IMR-90 (cell line): ENCODE measurements at regions not wholly inside any gene's neighbourhood (a gene's known extent, or its start where the extent isn't known, plus 50 kb on each side); places are given as distances from the start of the nearest gene placed in this dataset.

ENCODE experiments used
- ATAC-seq: fragments of 200-7000 bp; cut with Tn5 transposase; 2 replicates; pipeline ENCODE4 v1.9.1; 2020; ENCODE audit warnings: low read depth, mild to moderate bottlenecking, moderate library complexity
- BruUV-seq: library from RNA; stranded (reverse); fragments of 400-500 nt; replicated peaks from 2 replicates; lab custom pipeline; 2021; lab: Mats Ljungman, UMichigan
- CTCF ChIA-PET: fragments of 300-600 bp; formaldehyde crosslinking; extraction: SDS; loops from one replicate; lab custom pipeline; 2021; ENCODE audit warnings: antibody characterized with exemption; lab: Yijun Ruan, JAX
- POLR2A ChIA-PET: fragments of 300-600 bp; sonication (Branson Sonifier 250); formaldehyde crosslinking; loops from one replicate; lab custom pipeline; 2022; ENCODE audit warnings: antibody characterized with exemption; ENCODE audit not compliant: unreplicated experiment; lab: Charles Lee
- DNase-seq: peaks from one replicate; pipeline ENCODE4 v3.0.0; 2013
- H2AFZ ChIP-seq: replicated peaks from 2 replicates; pipeline ENCODE3; 2013; ENCODE audit warnings: low read length, mild to moderate bottlenecking; ENCODE audit not compliant: poor library complexity
- H2AK5ac ChIP-seq: 2 replicates; pipeline ENCODE4 v1.6.1; 2013; ENCODE audit warnings: low read depth, low read length, inconsistent platforms
- H2AK9ac ChIP-seq: replicated peaks from 2 replicates; pipeline ENCODE3; 2013; ENCODE audit warnings: mild to moderate bottlenecking, low read depth, low read length, moderate library complexity; ENCODE audit not compliant: poor library complexity
- H2BK120ac ChIP-seq: 2 replicates; pipeline ENCODE4 v1.6.1; 2013; ENCODE audit warnings: low read depth, low read length, inconsistent platforms
- H2BK15ac ChIP-seq: 3 replicates; pipeline ENCODE4 v1.6.1; 2013; ENCODE audit warnings: low read depth, low read length, inconsistent platforms
- H2BK20ac ChIP-seq: 2 replicates; pipeline ENCODE4 v1.6.1; 2013; ENCODE audit warnings: low read depth, mild to moderate bottlenecking, inconsistent platforms, low read length, moderate library complexity
- H2BK5ac ChIP-seq: 2 replicates; pipeline ENCODE4 v1.6.1; 2013; ENCODE audit warnings: mild to moderate bottlenecking, low read depth, low read length, inconsistent platforms; ENCODE audit not compliant: poor library complexity, severe bottlenecking
- H3K14ac ChIP-seq: replicated peaks from 2 replicates; pipeline ENCODE4 v1.6.1; 2013; ENCODE audit warnings: low read depth, low read length, inconsistent platforms
- H3K18ac ChIP-seq: 2 replicates; pipeline ENCODE4 v1.6.1; 2013; ENCODE audit warnings: low read depth, low read length, control low read depth
- H3K23ac ChIP-seq: 2 replicates; pipeline ENCODE4 v1.6.1; 2013; ENCODE audit warnings: low read depth, low read length, inconsistent platforms
- H3K27ac ChIP-seq: 2 replicates; pipeline ENCODE4 v1.5.1; 2013; ENCODE audit warnings: mild to moderate bottlenecking, control low read depth, low read length; ENCODE audit not compliant: insufficient read depth
- H3K27me3 ChIP-seq: 2 replicates; pipeline ENCODE4 v1.6.1; 2013; ENCODE audit warnings: low read length; ENCODE audit not compliant: control insufficient read depth, insufficient read depth
- H3K36me3 ChIP-seq: 2 replicates; pipeline ENCODE4 v1.6.1; 2013; ENCODE audit warnings: low read length, mixed read lengths; ENCODE audit not compliant: control insufficient read depth, insufficient read depth
- H3K4ac ChIP-seq: 2 replicates; pipeline ENCODE4 v1.6.1; 2013; ENCODE audit warnings: low read depth, low read length, inconsistent platforms
- H3K4me1 ChIP-seq: 2 replicates; pipeline ENCODE4 v1.6.1; 2013; ENCODE audit warnings: low read length, mixed read lengths; ENCODE audit not compliant: control insufficient read depth, insufficient read depth
- H3K4me2 ChIP-seq: 2 replicates; pipeline ENCODE4 v1.6.1; 2013; ENCODE audit warnings: low read depth, mild to moderate bottlenecking, control low read depth, low read length, moderate library complexity
- H3K4me3 ChIP-seq: 2 replicates; pipeline ENCODE4 v1.5.1; 2013; ENCODE audit warnings: low read depth, mild to moderate bottlenecking, control low read depth, low read length, moderate library complexity; ENCODE audit not compliant: insufficient read depth
- H3K56ac ChIP-seq: 2 replicates; pipeline ENCODE4 v1.6.1; 2013; ENCODE audit warnings: low read length, inconsistent platforms; ENCODE audit not compliant: insufficient read depth; ENCODE audit errors: extremely low read depth
- H3K79me1 ChIP-seq, 2 experiments: 2 replicates each; pipeline ENCODE4 v1.6.1; 2013; ENCODE audit warnings: low read length in 2 of 2, inconsistent platforms in 1 of 2, low read depth in 1 of 2
- H3K9ac ChIP-seq: 2 replicates; pipeline ENCODE4 v1.6.1; 2013; ENCODE audit warnings: low read depth, low read length, control low read depth
- H3K9me1 ChIP-seq: 2 replicates; pipeline ENCODE4 v1.6.1; 2013; ENCODE audit warnings: low read length, inconsistent platforms; ENCODE audit not compliant: insufficient read depth
- H3K9me3 ChIP-seq: 2 replicates; pipeline ENCODE4 v1.6.1; 2013; ENCODE audit warnings: low read length; ENCODE audit not compliant: control insufficient read depth, insufficient read depth
- H4K20me1 ChIP-seq: 2 replicates; pipeline ENCODE4 v1.6.1; 2013; ENCODE audit warnings: low read length, inconsistent platforms; ENCODE audit not compliant: insufficient read depth
- H4K5ac ChIP-seq: 2 replicates; pipeline ENCODE4 v1.6.1; 2013; ENCODE audit warnings: mild to moderate bottlenecking, low read depth, low read length, control low read depth
- H4K8ac ChIP-seq, 2 experiments: 2 replicates each; pipeline ENCODE4 v1.6.1; 2013; ENCODE audit warnings: low read depth in 2 of 2, low read length in 2 of 2, control low read depth in 1 of 2, inconsistent platforms in 1 of 2
- H4K91ac ChIP-seq: 2 replicates; pipeline ENCODE4 v1.6.1; 2013; ENCODE audit warnings: low read depth, low read length, inconsistent platforms; ENCODE audit not compliant: insufficient read depth
- BHLHE40 ChIP-seq: fragments of 150-350 bp; IDR thresholded peaks from 2 replicates; pipeline ENCODE4 v1.6.1; 2016; ENCODE audit warnings: mild to moderate bottlenecking, low read depth, low read length
- CEBPB ChIP-seq: IDR thresholded peaks from 2 replicates; pipeline ENCODE4 v1.6.1; 2012; ENCODE audit warnings: low read depth, low read length, improper control_type of control experiment
- FOS ChIP-seq: fragments of 150-350 bp; IDR thresholded peaks from 2 replicates; pipeline ENCODE4 v1.6.1; 2016; ENCODE audit warnings: low read depth, low read length
- MAFK ChIP-seq: IDR thresholded peaks from 2 replicates; pipeline ENCODE4 v1.6.1; 2012; ENCODE audit warnings: low read depth, low read length, improper control_type of control experiment
- RAD21 ChIP-seq: IDR thresholded peaks from 2 replicates; pipeline ENCODE4 v1.6.1; 2012; ENCODE audit warnings: low read length, improper control_type of control experiment
- RCOR1 ChIP-seq: IDR thresholded peaks from 2 replicates; pipeline ENCODE4 v1.6.1; 2012; ENCODE audit warnings: mild to moderate bottlenecking, low read length, improper control_type of control experiment; ENCODE audit not compliant: insufficient replicate concordance
- RFX5 ChIP-seq: IDR thresholded peaks from 2 replicates; pipeline ENCODE4 v1.8.0; 2012; ENCODE audit warnings: low read depth, mild to moderate bottlenecking, low read length, moderate library complexity
- WGBS, 2 experiments: methylation state at CpG; one replicate each; pipeline versions ENCODE4 v1.1.5 to v1.1.7; 2013; ENCODE audit warnings: missing lambda C conversion rate in 2 of 2; ENCODE audit not compliant: insufficient read length in 1 of 2; ENCODE audit errors: extremely low coverage in 2 of 2; 5-methylcytosine and 5-hydroxymethylcytosine counted together
- dilution Hi-C: fragments of 300-500 bp; cut with HindIII; formaldehyde crosslinking; loops from one replicate; pipeline ENCODE4 v1.14.3; 2018; ENCODE audit warnings: low sequenced_read_pairs; ENCODE audit not compliant: unreplicated experiment
- in situ Hi-C: fragments of 300-500 bp; cut with MboI; formaldehyde crosslinking; loops from 3 replicates; pipeline ENCODE4 v1.14.3; 2019; ENCODE audit warnings: low sequenced_read_pairs, inconsistent platforms, mixed read lengths
- intact Hi-C: fragments of 100-400 bp; cut with micrococcal nuclease; formaldehyde crosslinking; loops from 2 replicates; pipeline ENCODE4 v1.10.0; 2022

DNA sequence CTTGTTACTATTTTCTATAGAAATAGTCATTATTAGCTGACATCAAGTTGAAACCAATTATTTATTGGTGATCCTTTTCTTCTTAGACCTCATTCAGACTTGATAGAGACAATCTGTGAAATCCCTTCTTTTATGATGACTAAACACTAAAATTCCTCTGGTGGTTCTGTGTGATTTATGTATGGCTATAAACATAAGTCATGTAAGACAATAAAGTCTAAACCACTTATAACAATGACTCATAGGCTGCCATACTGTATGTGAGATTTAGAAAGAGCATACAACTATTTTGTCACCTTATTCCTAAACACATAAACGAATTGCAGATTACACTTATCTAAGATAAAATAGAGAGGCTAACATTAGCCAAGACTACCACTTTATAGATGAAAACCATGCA lies 101.1 kb upstream of the PRR32 start:
- no peak overlapping the region for H2BK120ac ChIP-seq
- no peaks in the 10 kb centered on the region for H3K27me3 ChIP-seq
- no peak overlapping the region for H2AK5ac ChIP-seq
- intact Hi-C loops (no loop called here), dilution Hi-C loops (no loop called here), in situ Hi-C loops (no loop called here)
- ChIA-PET POLR2A (no interaction called here), CTCF (no interaction called here)
- H3K23ac ChIP-seq: no peak overlapping the region
- H3K9me1 ChIP-seq: no peaks in the 10 kb centered on the region
- no peak overlapping the region for H3K56ac ChIP-seq
- DNase-seq (no peak), ATAC-seq (no peak)
- H3K4me1 ChIP-seq: no peaks in the 10 kb centered on the region
- H3K27ac ChIP-seq: no peak overlapping the region
- H3K9me3 ChIP-seq: no peaks in the 10 kb centered on the region
- H3K9ac ChIP-seq: no peak overlapping the region
- BruUV-seq: no TSS peak
- no CpG with 5 or more reads among the region's 1 CpG for WGBS, 2 experiments
- no peak overlapping the region for H4K8ac ChIP-seq
- no peak overlapping the region for H2BK15ac ChIP-seq
- H3K4me3 ChIP-seq: no peak overlapping the region
- no peak overlapping the region for H4K91ac ChIP-seq
- no peak overlapping the region for H3K4me2 ChIP-seq
- H3K14ac ChIP-seq: no peak overlapping the region
- no peaks in the 10 kb centered on the region for H4K20me1 ChIP-seq
- no peak overlapping the region for H2BK20ac ChIP-seq
- no peak overlapping the region for H3K4ac ChIP-seq
- H3K36me3 ChIP-seq: no peaks in the 10 kb centered on the region
- H2AFZ ChIP-seq: no peak overlapping the region
- H2BK5ac ChIP-seq: no peak overlapping the region
- no peak overlapping the region for H3K18ac ChIP-seq
- TF ChIP-seq FOS (no peak), RAD21 (no peak), BHLHE40 (no peak), RFX5 (no peak), MAFK (no peak), RCOR1 (no peak), CEBPB (no peak)
- no peak overlapping the region for H4K5ac ChIP-seq
- no peak overlapping the region for H2AK9ac ChIP-seq
- H3K79me1 ChIP-seq: no peaks in the 10 kb centered on the region
